ENCODE measurements at regions not wholly inside any gene's neighbourhood (a gene's known extent, or its start where the extent isn't known, plus 50 kb on each side); places are given as distances from the start of the nearest gene placed in this dataset.

DNA sequence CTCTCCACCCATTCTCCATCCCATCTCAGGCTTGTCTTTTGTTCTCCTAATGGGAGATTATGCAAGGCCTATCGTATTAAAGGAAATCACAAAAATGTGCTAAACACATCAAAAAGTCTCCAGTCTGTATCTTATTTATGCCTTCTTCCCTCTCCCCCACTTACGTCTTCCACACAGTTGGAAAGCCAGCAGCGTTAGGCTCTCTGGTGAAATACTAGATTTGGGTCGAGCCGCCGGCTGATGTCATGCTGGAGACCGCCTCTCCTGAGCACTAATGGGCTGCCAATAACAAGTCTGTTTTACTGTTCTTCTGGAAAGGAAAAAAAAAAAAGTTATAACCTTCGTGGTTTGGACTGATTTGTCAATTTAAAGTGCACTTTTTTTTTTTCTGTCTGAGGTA lies 182.7 kb upstream of the SIX2 start:
- H3K4me3 ChIP-seq (ENCODE audit: low read depth in 1 of 3, low read length in 3 of 3) = no peak overlapping the region
- no peaks in the 10 kb centered on the region for H3K36me3 ChIP-seq (ENCODE audit: control insufficient read depth in 4 of 4, insufficient read depth in 3 of 4, low read depth in 1 of 4, low read length in 3 of 4)
- H3K9ac ChIP-seq (ENCODE audit: low read depth in 1 of 2, low read length in 2 of 2) = no peak overlapping the region
- WGBS = 90% methylated on average over 8 of the region's 8 CpGs
- DNase-seq (ENCODE audit: low spot score) = no peak
- no peaks in the 10 kb centered on the region for H3K9me3 ChIP-seq (ENCODE audit: control insufficient read depth in 4 of 4, low read length in 3 of 4)
- H3K27me3 ChIP-seq (ENCODE audit: control insufficient read depth in 4 of 4, insufficient read depth in 4 of 4, low read length in 3 of 4) = no peaks in the 10 kb centered on the region
- no peaks in the 10 kb centered on the region for H3K4me1 ChIP-seq (ENCODE audit: control insufficient read depth in 4 of 4, insufficient read depth in 4 of 4, low read length in 3 of 4)
- no peak overlapping the region for H3K27ac ChIP-seq (ENCODE audit: low read depth in 1 of 2, low read length in 2 of 2)
- TF ChIP-seq, protein P1, sequence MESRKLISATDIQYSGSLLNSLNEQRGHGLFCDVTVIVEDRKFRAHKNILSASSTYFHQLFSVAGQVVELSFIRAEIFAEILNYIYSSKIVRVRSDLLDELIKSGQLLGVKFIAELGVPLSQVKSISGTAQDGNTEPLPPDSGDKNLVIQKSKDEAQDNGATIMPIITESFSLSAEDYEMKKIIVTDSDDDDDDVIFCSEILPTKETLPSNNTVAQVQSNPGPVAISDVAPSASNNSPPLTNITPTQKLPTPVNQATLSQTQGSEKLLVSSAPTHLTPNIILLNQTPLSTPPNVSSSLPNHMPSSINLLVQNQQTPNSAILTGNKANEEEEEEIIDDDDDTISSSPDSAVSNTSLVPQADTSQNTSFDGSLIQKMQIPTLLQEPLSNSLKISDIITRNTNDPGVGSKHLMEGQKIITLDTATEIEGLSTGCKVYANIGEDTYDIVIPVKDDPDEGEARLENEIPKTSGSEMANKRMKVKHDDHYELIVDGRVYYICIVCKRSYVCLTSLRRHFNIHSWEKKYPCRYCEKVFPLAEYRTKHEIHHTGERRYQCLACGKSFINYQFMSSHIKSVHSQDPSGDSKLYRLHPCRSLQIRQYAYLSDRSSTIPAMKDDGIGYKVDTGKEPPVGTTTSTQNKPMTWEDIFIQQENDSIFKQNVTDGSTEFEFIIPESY (IDR thresholded peaks at IDR 0.05) = no peak
- TF ChIP-seq GABPA (IDR thresholded peaks at IDR 0.05 in 1 of 2, conservative IDR thresholded peaks at IDR 0.05 in 1 of 2) = no peak
- no peak for TF ChIP-seq FOXA1 (IDR thresholded peaks at IDR 0.05)
- TF ChIP-seq, protein P2, sequence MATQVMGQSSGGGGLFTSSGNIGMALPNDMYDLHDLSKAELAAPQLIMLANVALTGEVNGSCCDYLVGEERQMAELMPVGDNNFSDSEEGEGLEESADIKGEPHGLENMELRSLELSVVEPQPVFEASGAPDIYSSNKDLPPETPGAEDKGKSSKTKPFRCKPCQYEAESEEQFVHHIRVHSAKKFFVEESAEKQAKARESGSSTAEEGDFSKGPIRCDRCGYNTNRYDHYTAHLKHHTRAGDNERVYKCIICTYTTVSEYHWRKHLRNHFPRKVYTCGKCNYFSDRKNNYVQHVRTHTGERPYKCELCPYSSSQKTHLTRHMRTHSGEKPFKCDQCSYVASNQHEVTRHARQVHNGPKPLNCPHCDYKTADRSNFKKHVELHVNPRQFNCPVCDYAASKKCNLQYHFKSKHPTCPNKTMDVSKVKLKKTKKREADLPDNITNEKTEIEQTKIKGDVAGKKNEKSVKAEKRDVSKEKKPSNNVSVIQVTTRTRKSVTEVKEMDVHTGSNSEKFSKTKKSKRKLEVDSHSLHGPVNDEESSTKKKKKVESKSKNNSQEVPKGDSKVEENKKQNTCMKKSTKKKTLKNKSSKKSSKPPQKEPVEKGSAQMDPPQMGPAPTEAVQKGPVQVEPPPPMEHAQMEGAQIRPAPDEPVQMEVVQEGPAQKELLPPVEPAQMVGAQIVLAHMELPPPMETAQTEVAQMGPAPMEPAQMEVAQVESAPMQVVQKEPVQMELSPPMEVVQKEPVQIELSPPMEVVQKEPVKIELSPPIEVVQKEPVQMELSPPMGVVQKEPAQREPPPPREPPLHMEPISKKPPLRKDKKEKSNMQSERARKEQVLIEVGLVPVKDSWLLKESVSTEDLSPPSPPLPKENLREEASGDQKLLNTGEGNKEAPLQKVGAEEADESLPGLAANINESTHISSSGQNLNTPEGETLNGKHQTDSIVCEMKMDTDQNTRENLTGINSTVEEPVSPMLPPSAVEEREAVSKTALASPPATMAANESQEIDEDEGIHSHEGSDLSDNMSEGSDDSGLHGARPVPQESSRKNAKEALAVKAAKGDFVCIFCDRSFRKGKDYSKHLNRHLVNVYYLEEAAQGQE (IDR thresholded peaks at IDR 0.05) = no peak
- no peak for TF ChIP-seq SP1 (IDR thresholded peaks at IDR 0.05)
- TF ChIP-seq, protein P3, sequence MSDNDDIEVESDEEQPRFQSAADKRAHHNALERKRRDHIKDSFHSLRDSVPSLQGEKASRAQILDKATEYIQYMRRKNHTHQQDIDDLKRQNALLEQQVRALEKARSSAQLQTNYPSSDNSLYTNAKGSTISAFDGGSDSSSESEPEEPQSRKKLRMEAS (IDR thresholded peaks at IDR 0.05) = no peak
- TF ChIP-seq, protein P4, sequence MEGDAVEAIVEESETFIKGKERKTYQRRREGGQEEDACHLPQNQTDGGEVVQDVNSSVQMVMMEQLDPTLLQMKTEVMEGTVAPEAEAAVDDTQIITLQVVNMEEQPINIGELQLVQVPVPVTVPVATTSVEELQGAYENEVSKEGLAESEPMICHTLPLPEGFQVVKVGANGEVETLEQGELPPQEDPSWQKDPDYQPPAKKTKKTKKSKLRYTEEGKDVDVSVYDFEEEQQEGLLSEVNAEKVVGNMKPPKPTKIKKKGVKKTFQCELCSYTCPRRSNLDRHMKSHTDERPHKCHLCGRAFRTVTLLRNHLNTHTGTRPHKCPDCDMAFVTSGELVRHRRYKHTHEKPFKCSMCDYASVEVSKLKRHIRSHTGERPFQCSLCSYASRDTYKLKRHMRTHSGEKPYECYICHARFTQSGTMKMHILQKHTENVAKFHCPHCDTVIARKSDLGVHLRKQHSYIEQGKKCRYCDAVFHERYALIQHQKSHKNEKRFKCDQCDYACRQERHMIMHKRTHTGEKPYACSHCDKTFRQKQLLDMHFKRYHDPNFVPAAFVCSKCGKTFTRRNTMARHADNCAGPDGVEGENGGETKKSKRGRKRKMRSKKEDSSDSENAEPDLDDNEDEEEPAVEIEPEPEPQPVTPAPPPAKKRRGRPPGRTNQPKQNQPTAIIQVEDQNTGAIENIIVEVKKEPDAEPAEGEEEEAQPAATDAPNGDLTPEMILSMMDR (IDR thresholded peaks at IDR 0.05; ENCODE audit: low read depth, low read length, missing input control) = no peak
- TF ChIP-seq JUND (IDR thresholded peaks at IDR 0.05) = no peak
- no peak for TF ChIP-seq HNF4G (IDR thresholded peaks at IDR 0.05)
- no peak for TF ChIP-seq YY1 (IDR thresholded peaks at IDR 0.05)
- no peak for TF ChIP-seq TAF1 (conservative IDR thresholded peaks at IDR 0.05)
- TF ChIP-seq RXRA (IDR thresholded peaks at IDR 0.05) = no peak
- TF ChIP-seq HNF4A (conservative IDR thresholded peaks at IDR 0.05) = no peak
- TF ChIP-seq, protein P5, sequence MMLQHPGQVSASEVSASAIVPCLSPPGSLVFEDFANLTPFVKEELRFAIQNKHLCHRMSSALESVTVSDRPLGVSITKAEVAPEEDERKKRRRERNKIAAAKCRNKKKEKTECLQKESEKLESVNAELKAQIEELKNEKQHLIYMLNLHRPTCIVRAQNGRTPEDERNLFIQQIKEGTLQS (IDR thresholded peaks at IDR 0.05) = no peak

DNA sequence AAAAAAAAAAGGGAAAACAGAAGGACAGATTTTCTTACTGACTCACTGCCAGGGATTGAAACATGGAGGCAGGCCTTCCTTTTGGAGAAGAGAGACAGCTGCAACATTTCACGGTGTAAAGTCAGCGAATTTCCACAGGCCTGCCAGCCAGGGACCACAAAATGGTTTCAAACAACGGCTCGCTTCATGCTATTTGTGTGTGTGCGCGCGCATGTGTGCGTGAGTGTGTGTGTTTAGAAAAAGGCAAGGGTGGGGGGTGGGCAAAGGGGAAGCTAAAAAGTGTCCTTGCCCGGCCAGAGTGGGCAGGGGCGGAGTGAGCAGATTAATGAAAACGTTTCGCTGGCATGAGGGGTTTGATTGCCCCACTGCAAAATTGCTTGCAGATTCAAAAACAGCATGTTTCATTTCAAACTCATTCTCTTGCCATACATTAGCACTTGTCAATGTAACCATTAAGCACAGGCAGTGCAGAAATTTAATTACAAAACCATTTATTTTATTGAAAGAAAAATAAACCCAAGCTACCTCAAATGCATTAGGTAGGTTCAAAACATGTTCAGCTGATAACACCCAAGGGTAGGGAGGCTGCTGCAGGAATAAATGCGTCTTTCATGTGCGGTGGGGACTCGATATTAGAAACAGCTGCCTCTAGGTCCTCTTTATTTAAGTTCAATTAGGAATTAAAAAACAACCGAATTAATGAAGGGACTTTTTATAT lies 182.1 kb upstream of the SIX2 start:
- Histone ChIP-seq H3K4me3 (ENCODE audit: low read depth in 1 of 3, low read length in 3 of 3) (no peak overlapping the region), H3K27ac (ENCODE audit: low read depth in 1 of 2, low read length in 2 of 2) (no peak overlapping the region), H3K27me3 (ENCODE audit: control insufficient read depth in 4 of 4, insufficient read depth in 4 of 4, low read length in 3 of 4) (no peaks in the 10 kb centered on the region), H3K9ac (ENCODE audit: low read depth in 1 of 2, low read length in 2 of 2) (no peak overlapping the region), H3K4me1 (ENCODE audit: control insufficient read depth in 4 of 4, insufficient read depth in 4 of 4, low read length in 3 of 4) (no peaks in the 10 kb centered on the region), H3K9me3 (ENCODE audit: control insufficient read depth in 4 of 4, low read length in 3 of 4) (no peaks in the 10 kb centered on the region), H3K36me3 (ENCODE audit: control insufficient read depth in 4 of 4, insufficient read depth in 3 of 4, low read depth in 1 of 4, low read length in 3 of 4) (no peaks in the 10 kb centered on the region)
- DNase-seq (ENCODE audit: low spot score) = no peak
- 92% methylated on average over 16 of the region's 16 CpGs for WGBS
- no peak for TF ChIP-seq SP1 (IDR thresholded peaks at IDR 0.05)
